Left ventricle myocardium inferior (tissue), 1 donor: ENCODE measurements at regions not wholly inside any gene's neighbourhood (a gene's known extent, or its start where the extent isn't known, plus 50 kb on each side); places are given as distances from the start of the nearest gene placed in this dataset.

ENCODE experiments used
- DNase-seq: peaks from one replicate; pipeline ENCODE4 v3.0.0-alpha.2; 2020
- H3K27ac ChIP-seq: fragments of 200-600 bp; replicated peaks from 2 replicates; pipeline ENCODE4 v1.8.0; 2021
- H3K27me3 ChIP-seq: fragments of 200-600 bp; 2 replicates; pipeline ENCODE4 v1.8.0; 2021; ENCODE audit warnings: low read depth
- H3K36me3 ChIP-seq: fragments of 200-600 bp; 2 replicates; pipeline ENCODE4 v1.8.0; 2021
- H3K4me1 ChIP-seq: fragments of 200-600 bp; 2 replicates; pipeline ENCODE4 v1.8.0; 2021
- H3K4me3 ChIP-seq: fragments of 200-600 bp; 2 replicates; pipeline ENCODE4 v1.8.0; 2021; ENCODE audit warnings: mild to moderate bottlenecking, moderate library complexity
- H3K9me3 ChIP-seq: fragments of 200-600 bp; replicated peaks from 2 replicates; pipeline ENCODE4 v1.8.0; 2021
- CTCF ChIP-seq: fragments of 200-600 bp; IDR thresholded peaks from 2 replicates; pipeline ENCODE4 v1.8.0; 2021; ENCODE audit warnings: antibody characterized with exemption, mild to moderate bottlenecking, borderline replicate concordance
- intact Hi-C: fragments of 100-400 bp; cut with micrococcal nuclease; formaldehyde crosslinking; loops from one replicate; pipeline ENCODE4 v1.11.0; 2022
- donor health status: DM: no; HTN: yes; CAD: no; lungs with severe emphysema.

- no peak overlapping the region for H3K27ac ChIP-seq
- no peaks in the 10 kb centered on the region for H3K4me1 ChIP-seq
- no peaks in the 10 kb centered on the region for H3K36me3 ChIP-seq
- intact Hi-C loops, result no loop called here
- no peak for DNase-seq
- no peak overlapping the region for H3K4me3 ChIP-seq
- H3K9me3 ChIP-seq, result peaks cover 23% of the 10 kb centered on the region
- H3K27me3 ChIP-seq, result no peaks in the 10 kb centered on the region
- no peak for TF ChIP-seq CTCF
Measured at GRCh38 chr11:82288471-82288870, 445.2 kb downstream of the FAM181B start.

GRCh38 chr11:82270870-82271269 is 462.8 kb downstream of the FAM181B start:
- DNase-seq, result no peak
- no peak for TF ChIP-seq CTCF
- intact Hi-C loops, result no loop called here
- no peaks in the 10 kb centered on the region for H3K9me3 ChIP-seq
- no peaks in the 10 kb centered on the region for H3K36me3 ChIP-seq
- no peak overlapping the region for H3K4me3 ChIP-seq
- no peaks in the 10 kb centered on the region for H3K4me1 ChIP-seq
- H3K27ac ChIP-seq, result no peak overlapping the region
- no peaks in the 10 kb centered on the region for H3K27me3 ChIP-seq

GRCh38 chr11:82268627-82269026 is 465.0 kb downstream of the FAM181B start:
- intact Hi-C loops, result no loop called here
- TF ChIP-seq CTCF, result no peak

GRCh38 chr11:82267186-82267585 is 466.5 kb downstream of the FAM181B start:
- Histone ChIP-seq H3K27ac (no peak overlapping the region), H3K9me3 (no peaks in the 10 kb centered on the region), H3K27me3 (no peaks in the 10 kb centered on the region), H3K4me3 (no peak overlapping the region), H3K4me1 (no peaks in the 10 kb centered on the region), H3K36me3 (no peaks in the 10 kb centered on the region)
- DNase-seq, result no peak
- intact Hi-C loops, result no loop called here
- TF ChIP-seq CTCF, result no peak

More at GRCh38 chr11:82268627-82269026, 465.0 kb downstream of the FAM181B start:
- H3K4me3 ChIP-seq, result no peak overlapping the region
- no peak overlapping the region for H3K27ac ChIP-seq
- H3K36me3 ChIP-seq, result no peaks in the 10 kb centered on the region
- no peaks in the 10 kb centered on the region for H3K4me1 ChIP-seq
- no peak for DNase-seq
- H3K27me3 ChIP-seq, result no peaks in the 10 kb centered on the region
- no peaks in the 10 kb centered on the region for H3K9me3 ChIP-seq

GRCh38 chr11:82261367-82261766 is 472.3 kb downstream of the FAM181B start:
- Histone ChIP-seq H3K9me3 (peaks cover 3% of the 10 kb centered on the region), H3K4me1 (no peaks in the 10 kb centered on the region), H3K4me3 (no peak overlapping the region), H3K27ac (no peak overlapping the region), H3K27me3 (no peaks in the 10 kb centered on the region), H3K36me3 (no peaks in the 10 kb centered on the region)
- no peak for DNase-seq
- no peak for TF ChIP-seq CTCF
- intact Hi-C loops, result no loop called here

GRCh38 chr11:82250047-82250446 is 483.6 kb downstream of the FAM181B start:
- H3K4me3 ChIP-seq, result no peak overlapping the region
- DNase-seq, result no peak
- no peak for TF ChIP-seq CTCF
- no peak overlapping the region for H3K27ac ChIP-seq
- no peaks in the 10 kb centered on the region for H3K9me3 ChIP-seq
- intact Hi-C loops, result no loop called here
- H3K4me1 ChIP-seq, result no peaks in the 10 kb centered on the region
- H3K27me3 ChIP-seq, result no peaks in the 10 kb centered on the region
- H3K36me3 ChIP-seq, result no peaks in the 10 kb centered on the region
